ENCODE measurements at regions not wholly inside any gene's neighbourhood (a gene's known extent, or its start where the extent isn't known, plus 50 kb on each side); places are given as distances from the start of the nearest gene placed in this dataset.
"Not testable (repeated sequence)": the region's sequence is repeated elsewhere in the genome, so short reads cannot be mapped to it uniquely, and the experiment has no call there.

DNA sequence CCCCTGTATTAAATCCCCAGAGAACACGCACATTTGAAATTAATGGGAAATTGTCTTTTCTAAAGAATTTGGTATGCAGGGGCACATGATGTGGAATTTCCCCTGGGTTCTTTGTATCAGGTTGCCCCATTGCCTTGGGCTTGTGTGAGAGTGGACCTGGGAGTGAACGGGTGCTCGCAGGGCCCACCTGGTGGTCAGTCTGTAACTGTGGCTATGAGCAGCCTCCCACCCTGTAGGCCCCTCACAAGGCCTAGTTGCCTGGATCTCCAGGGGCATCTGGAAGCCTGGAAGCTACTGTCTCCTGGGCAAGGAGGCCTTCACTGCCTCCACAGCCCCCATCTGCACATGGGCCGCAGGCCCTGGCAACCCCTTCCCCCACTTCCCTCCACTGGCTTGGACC lies 96.7 kb downstream of the SLC25A47 start:
- no peak for DNase-seq (ENCODE audit: low read depth)

DNA sequence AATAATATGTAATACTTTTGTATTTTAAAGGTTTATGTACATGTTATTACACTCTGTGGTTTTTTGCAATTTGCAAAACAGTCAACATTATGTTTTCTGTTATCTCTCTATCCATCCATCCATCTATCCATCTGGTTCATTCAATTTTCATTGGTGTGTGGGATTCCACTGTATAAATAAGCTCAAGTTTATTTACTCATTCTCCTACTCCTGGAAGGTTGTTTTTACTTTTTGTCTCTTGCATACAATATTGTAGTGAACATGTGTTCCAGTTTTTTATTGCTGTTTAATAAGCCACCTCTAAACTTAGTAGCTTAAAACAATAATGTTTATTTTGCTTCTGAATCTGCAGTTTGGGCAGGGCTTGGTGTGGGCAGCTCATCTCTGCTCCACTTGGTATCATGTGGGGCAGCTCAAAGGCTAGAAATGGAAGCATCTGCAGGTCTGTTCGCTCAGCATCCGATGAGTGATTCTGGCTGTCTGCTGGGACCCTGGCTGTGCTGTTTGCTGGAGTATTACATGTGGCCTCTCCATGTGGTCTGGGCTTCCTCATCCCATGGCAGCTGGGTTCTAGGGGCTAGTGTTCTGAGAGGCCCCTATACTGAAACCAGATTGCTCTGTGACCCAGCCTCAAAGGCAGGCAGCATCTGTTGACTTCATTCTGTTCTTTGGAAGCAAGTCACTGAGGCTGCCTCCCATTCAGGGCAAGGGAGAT lies 98.8 kb downstream of the SLC25A47 start:
- DNase-seq (ENCODE audit: low read depth): no peak

DNA sequence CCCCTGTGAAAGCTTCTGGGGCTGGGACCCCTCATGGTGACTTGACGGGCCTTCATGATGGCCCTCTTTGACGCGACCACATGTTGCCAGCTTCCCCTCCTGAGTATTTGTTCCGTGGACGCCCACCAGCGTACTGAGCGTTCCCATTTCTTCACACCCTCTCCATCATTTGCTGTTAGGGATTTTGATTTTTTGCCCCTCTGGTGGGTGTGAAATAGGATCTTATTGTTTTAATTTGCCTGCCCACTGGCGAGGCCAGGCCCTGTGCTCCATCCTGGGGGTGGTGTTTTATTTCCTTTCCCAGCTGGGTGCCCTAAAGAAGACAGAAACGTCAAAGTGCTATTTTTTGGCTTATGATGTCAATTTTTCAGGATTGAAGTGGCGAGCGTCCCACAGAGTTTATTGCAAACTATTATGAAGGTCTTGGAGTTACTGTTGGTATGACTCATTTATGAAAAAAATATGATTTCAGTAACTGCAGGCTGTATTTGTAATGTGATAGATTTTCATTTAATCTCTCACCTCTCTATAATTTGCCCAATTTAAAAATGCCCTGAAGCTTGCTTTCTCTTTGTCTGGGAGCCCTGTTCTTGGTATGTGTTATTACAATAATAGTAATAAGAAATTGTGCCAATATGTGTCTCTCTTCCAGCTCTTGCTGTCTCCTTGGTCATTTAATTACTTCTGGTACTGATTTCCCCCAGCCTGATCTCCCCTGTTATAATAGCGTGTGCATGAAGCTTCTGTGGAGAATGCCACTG lies 99.6 kb downstream of the SLC25A47 start:
- DNase-seq (ENCODE audit: low read depth): no peak

DNA sequence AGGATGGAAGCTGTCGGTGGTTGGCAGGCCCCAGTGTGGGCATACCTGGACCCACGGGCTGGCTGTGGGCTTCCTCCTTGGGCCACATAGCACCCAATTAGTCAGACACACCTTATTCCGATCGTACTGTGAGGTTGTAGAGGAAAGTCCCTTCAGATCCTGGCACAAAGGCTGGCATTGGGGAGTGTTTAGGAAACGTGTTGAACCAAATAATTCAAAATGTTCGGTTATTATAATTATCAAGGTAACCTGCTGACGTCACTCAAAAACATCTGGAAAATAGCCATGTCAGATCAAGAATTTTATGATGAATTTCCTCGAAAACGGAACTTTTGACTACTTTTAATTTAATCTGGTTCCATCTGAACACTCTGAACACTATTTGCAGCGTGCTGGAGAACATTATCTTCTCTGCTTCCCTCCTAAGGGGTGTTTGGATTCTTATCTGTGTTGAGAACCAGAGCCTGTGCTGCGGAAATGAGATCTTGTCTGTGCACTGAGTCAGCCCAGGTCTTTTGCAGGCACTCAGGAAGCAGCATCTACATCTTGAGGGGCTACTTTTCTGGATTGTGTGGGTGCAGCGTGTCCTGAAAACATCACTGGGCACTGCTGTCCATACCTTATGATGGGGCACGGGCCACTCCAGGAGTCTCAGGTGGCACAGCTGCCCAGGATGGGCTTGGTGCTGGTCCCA lies 100.3 kb downstream of the SLC25A47 start:
- DNase-seq (ENCODE audit: low read depth): no peak

DNA sequence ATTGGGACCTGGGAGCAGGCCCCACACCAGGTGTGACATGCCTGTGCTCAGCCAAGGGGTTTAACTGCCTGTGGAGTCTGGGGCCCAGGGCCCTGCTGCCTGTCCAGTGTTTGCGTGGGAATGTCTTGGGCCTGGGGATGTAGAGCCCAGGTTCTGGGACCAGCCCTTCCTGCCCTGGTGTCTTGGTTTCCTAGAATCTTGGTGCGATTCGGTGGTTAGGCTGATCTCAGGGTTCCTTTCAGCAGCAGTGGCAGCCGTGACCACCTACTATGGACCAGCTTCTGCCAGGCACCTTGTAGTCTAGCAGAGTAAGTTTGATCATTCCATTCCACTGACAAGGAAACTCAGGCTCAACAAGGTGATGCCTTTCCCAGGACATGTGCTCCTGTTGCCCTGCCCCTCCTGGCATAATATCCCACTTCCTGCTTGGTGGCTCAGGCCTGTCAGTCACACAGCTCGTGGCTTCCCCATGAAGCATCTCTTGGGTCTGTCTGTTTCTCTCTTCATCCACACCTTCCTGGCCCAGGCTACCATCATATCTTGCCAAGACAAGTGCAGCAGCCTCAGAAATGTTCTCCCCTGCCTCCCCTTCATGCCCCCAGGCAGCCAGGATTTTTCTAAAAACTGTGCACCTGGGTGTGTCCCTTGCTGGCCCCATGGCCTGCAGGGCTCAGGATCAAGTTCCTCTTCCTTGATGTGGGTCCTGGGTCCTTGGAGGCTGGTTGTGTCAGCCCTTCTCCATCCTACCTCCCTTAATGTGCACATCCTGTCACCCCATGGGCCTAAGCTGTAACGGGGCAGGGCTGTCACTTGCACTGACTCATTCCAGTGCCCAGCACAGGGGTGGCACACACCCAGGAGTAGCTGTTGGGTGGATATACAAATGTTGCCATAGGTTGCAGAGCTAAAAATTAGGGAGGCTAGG lies 101.6 kb downstream of the SLC25A47 start:
- no peak for DNase-seq (ENCODE audit: low read depth)

GRCh38 chr14:100425429-100425827 lies 102.3 kb downstream of the SLC25A47 start:
- no peak for DNase-seq (ENCODE audit: low read depth)

GRCh38 chr14:100426314-100426713 lies 103.2 kb downstream of the SLC25A47 start:
- DNase-seq (ENCODE audit: low read depth): no peak

- no peak for DNase-seq (ENCODE audit: low read depth)
Measured at GRCh38 chr14:100427166-100427565, 104.0 kb downstream of the SLC25A47 start.

GRCh38 chr14:100428727-100429126 lies 105.6 kb downstream of the SLC25A47 start:
- DNase-seq (ENCODE audit: low read depth): no peak

GRCh38 chr14:100429537-100429936 lies 106.4 kb downstream of the SLC25A47 start:
- DNase-seq (ENCODE audit: low read depth): no peak

GRCh38 chr14:100430571-100430970 lies 107.4 kb downstream of the SLC25A47 start:
- DNase-seq (ENCODE audit: low read depth): no peak

GRCh38 chr14:100431461-100431860 lies 108.3 kb downstream of the SLC25A47 start:
- DNase-seq (ENCODE audit: low read depth): not testable (repeated sequence)

DNA sequence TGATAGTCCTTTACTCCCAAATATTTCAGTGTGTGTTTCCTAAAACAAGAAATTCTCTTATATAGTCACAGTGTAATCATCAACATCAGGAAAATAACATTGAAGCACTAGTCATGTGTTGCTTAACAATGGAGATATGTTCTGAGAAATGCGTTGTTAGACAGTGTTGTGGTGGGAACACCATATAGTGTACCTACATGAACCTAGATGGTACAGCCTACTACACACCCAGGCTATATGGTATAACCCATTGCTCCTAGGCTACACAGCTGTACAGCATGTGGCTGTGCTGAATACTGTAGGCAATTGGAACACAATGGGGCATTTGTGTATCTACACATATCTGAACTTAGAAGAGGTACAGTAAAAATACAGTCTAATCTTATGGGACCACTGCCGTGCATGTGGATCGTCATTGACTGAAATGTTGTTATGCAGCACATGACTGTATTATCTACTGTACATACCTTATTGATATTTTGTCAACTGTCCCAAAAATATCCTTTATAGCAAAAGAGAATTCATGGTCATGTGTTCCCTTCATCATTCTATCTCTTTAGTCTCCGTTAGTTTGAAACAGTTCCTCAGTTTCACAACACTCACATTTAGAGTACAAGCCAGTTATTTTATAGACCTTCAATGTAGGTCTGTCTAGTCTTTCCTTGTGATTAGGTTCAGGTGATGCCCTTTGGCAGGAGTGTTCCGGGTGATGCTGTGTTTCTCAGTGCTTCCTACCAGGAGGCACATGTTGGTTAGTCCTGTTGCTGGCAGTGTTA lies 109.7 kb downstream of the SLC25A47 start:
- no peak for DNase-seq (ENCODE audit: low read depth)

DNA sequence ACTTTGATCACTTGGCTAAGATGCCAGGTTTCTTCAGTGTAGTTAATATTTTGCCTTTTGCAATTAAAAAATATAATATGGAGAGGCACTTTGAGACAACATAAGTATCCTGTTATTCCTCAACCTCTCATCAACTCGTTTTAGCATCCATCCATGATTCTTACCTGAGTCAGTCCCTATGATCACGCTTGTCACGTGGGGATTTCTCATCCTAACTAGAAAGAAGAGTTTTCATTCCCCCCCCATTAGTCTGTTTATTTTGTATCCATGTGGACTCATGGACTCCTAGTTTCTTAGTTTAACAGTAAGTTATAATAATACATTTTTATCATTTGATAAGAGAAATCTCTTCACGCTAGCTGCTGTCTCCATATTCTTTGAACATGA lies 110.3 kb downstream of the SLC25A47 start:
- DNase-seq (ENCODE audit: low read depth): no peak

DNA sequence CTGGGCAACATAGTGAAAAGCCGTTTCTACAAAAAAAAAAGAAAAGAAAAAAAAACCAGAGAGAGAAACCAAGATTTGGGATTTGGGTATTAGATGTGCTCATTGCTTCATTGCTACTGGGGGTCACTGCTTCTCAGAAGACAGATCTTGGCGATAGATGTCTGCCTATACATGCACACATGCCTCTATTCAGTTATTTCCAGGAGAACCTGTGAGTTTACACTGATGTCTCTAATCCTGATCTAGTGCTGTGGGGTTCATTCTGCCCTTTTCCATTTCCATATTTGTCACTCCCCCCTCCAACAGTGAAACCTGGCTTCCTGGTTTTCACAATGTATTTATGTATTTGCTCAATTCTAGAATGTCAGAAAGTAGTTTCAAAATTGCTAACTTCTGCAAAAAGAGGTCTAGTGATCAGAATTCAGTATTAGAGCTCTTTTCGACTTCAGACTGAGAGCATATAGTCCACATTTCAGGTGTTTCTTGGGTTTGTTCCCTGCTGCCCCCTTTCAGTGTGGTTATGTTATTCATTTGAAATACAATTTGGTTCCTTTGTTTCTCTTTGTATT lies 111.0 kb downstream of the SLC25A47 start:
- DNase-seq (ENCODE audit: low read depth): no peak

DNA sequence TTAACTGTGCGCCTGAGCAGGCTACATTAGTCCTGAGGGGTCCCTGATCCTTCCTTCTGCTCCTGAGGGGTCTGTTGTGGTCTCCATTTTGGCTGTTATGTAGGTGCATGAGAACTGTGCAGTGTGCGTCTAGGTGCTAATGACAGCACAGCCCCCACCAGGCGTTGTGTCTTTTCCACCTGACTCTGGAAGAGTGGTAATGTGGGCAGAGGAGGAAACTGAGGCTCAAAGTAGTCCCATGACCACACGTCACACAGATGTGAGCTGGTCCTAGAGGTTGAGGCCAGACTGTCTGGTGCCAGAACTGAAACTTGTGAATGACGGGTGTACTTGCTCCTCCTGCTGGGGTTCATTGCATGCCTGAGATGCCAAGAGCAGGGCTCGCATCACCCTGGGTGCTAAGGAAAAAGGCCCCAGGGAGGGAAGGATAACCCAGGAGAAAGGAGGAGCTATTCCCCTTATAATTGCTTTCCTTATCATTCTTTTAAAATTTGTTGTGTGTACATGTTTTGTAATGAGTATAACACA lies 111.8 kb downstream of the SLC25A47 start:
- DNase-seq (ENCODE audit: low read depth): no peak

DNA sequence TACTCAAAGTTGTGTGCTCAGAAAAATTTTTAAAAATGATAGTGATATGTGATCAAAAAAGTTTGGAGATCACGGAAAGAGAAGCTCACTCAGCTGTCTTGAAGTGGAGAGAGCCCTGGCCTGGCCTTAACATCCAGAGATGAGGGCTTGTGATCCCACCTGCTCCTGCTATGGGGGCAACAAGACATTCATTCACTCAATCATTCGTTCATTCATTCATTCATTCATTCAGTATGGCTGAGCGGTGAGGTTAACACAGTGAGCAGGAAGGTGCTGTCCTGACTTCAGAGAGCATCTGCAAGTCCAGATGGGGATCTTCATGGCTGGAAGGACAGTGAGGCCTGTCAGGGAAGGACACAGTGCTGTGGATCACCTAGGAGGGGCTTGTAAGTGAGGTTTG lies 112.3 kb downstream of the SLC25A47 start:
- no peak for DNase-seq (ENCODE audit: low read depth)

DNA sequence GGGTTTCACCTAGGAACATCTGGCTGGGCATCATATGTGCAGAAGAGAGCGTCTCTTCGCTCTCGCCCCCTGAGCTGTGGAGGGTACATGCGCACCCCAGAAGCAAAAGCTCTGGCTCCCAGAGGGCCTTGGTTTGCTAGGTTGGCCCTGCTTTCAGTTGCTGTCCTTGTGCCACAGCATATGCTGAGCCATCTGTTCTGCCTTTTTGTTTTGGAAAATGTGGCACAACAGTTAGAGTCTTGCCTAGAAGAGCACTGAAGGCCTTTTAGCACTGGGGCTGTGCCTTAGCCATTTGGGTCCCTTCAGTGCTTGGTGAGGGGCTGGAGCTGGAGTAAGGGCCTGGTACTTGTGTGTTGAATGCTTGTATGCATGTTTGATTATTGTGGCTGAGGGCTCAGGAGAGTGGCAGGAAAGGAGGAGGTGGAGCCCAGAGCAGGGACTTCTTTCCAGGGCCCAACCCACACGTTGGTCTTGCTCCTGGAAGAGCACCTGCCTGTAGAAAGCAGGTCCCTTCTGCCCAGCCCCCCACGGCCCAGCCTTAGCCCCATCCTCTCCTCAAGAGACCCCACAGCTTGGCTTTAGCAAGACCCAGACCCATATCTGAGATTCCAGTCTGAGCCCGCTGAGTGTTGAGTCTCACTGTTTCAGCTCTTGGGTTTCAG lies 113.7 kb downstream of the SLC25A47 start:
- DNase-seq (ENCODE audit: low read depth): no peak

DNA sequence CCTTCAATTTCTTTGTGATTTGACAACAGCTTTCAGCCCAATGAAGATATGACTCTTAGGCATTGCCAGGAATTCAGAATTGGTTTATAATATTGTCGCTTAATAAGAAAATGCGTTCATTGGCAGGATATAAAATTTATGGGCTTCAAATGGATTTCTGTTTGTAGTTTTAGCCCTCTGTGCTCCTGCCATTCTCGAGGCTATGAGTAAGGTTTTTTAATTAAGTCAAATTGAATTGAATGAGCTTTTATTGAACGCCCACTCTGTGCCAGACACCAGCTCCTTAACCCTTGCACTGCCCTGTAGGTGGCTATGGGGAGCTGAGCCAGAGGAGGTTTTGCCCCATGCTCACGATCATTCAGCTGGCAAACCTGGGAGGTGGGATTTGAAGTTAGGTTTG lies 115.1 kb downstream of the SLC25A47 start:
- no peak for DNase-seq (ENCODE audit: low read depth)
